Right lung (tissue), 2 donors: ENCODE measurements at regions not wholly inside any gene's neighbourhood (a gene's known extent, or its start where the extent isn't known, plus 50 kb on each side); places are given as distances from the start of the nearest gene placed in this dataset.
"Not testable (repeated sequence)": the region's sequence is repeated elsewhere in the genome, so short reads cannot be mapped to it uniquely, and the experiment has no call there.

ENCODE experiments used
- DNase-seq, 2 donors: peaks; one replicate each; pipeline ENCODE4 v3.0.0-alpha.2; 2013

- DNase-seq = no peak
Observed at GRCh38 chr12:97713270-97713669, 250.7 kb downstream of the RMST start.

DNA sequence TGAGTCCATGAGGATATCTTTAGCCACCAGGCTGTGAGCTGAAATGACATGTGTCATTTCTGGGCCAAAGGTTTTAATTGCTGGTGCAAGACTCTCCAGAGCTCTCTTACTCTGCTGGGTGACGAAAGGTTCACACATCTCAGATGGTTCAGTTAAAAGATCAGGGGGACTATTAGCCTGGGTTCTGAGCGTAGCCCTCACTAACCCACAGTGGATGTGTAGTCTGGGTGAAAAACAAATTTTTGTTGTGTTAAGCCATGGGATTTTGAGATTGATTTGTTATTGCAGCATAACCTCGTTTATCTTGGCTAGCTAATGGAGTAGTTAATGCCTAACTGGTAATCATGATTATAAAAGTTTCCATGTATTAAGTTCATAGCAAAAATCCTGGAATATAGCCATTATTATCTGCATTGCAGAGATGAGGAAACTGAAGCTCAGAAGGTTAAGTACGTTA is 251.5 kb downstream of the RMST start:
- DNase-seq = no peak

DNA sequence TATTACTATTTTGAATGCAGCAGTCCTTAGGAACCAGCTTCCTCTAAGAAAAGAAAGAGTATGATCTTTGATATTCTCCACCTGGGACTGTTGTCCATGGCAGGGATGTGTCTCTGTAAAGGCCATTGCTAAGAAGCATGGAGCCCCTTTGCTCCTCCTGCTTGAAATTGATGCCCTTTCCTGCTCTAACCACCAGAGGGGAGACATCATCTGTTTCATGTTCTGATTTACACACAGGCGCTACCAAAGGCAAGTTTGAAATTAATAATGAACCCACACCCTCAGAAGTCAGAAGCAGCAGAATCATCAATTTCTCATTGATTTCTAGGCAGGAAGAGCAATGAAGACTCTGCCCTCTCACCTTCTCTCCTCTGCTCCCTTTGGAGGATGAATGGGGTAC is 253.8 kb downstream of the RMST start:
- peak in 1 of 2 donors; percentile 6 for DNase-seq

GRCh38 chr12:97723801-97724200 is 261.2 kb downstream of the RMST start:
- not testable (repeated sequence) for DNase-seq

GRCh38 chr12:97745406-97746101 is 282.9 kb downstream of the RMST start:
- no peak for DNase-seq

- DNase-seq = no peak
Observed at GRCh38 chr12:97748298-97748697, 285.7 kb downstream of the RMST start.

DNA sequence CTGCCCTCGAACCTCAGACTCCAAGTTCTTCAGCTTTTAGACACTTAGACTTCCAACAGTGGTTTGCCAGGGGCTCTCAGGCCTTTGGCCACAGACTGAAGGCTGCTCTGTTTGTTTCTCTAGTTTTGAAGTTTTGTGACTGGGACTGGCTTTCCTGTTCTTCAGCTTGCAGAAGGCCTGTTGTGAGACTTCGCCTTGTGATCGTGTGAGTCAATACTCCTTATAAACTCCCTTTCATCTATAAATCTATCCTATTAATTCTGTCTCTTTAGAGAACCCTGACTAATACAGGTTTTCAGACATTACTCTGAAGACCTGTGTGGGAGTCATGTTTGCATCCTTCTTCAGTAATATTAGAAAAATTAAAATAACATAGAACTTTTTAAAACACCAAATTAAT is 289.1 kb downstream of the RMST start:
- DNase-seq = no peak

- no peak for DNase-seq
Observed at GRCh38 chr12:97752129-97752528, 289.5 kb downstream of the RMST start.

DNA sequence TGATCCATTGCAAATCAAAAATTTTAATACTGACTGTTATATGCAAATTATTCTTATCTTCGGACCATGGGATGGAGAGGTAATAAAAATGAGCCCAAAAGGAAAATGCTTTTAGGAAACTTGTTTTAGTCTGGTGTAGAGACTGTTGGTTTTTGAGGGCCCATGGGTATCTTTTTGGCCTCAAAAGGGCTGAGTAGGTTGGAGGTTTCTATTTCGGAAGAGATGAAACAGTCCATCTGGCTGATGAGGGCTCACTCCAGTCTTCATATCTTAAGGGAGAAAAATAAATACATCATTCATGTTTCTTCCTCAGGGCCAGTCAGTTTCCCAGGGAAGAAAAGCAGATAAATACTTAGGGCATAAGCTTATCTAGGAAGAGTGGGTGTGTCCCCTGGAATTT is 290.7 kb downstream of the RMST start:
- DNase-seq = no peak

GRCh38 chr12:97754306-97754705 is 291.7 kb downstream of the RMST start:
- DNase-seq = no peak

GRCh38 chr12:97756066-97756666 is 293.6 kb downstream of the RMST start:
- DNase-seq = no peak

GRCh38 chr12:97756741-97757140 is 294.1 kb downstream of the RMST start:
- DNase-seq = no peak

GRCh38 chr12:97757481-97758193 is 295.0 kb downstream of the RMST start:
- peak; percentile 53 to 61 for DNase-seq

DNA sequence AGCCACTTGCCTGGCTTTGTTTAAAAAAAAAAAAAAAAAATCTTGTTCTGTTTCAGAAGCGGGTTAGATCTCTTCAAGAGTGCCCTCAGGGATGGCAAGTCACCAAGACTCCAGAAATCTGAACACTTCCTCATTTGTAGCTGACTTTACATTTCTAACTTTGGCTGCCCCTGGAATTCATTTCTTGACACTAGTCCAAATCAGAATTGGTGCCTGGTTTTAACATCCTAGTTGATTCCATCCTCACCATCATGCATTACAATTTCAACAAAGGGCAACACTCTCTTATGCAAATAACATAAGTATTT is 295.5 kb downstream of the RMST start:
- no peak for DNase-seq

DNA sequence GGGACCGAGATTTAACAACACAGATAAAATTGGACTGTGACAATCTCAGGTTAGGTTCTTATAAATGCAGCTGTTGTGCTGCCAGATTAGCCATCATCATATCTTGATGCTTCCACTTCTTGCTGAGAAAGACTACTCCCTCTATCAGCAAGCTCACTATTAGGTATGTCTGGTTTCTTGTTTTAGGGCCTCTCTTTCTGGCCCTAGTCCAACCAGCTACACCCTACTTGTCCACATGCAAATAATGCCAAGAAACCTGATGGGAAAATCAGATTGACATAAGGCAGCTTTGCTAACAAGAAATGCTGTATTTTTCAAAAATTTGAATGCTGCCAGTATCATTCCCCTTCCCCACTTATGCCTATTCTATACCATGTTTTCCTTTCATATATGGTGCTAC is 296.0 kb downstream of the RMST start:
- DNase-seq = no peak

DNA sequence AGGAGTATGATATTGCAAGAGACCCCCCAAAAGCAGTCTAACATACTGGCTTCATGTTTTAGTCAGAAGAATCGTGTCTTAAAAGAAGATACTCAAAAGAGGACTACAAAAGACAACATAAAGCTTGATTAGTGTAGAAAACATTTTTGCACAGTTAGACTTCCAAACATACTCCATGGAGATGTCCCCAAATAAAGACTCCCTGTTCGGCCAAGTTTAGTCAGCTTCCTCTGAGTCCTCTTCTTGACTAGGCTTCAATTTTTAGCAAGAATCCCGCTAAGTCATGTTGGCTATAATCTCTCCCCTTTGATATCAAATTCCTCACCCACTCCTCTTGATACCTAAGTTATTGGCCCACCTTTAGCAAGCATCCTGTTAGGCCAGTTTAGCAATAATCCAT is 298.0 kb downstream of the RMST start:
- no peak for DNase-seq

DNA sequence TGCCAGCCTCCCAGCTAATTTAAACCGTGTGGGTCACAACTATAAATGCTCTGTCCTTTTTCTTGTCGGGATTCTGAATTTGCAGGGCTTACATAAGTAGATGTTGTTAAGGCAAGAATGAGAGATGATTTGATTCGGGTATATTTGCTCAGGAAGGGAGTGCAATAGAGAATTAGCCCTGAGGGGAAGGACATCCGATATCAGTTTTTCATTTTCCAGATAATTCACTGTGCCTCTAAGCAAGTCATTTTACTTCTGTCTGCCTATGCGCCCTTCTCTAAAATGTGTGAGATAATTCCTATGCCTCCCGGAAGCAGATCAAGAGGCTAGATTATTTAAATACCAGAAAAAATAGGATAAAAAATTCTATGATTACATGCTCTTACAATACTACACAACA is 300.5 kb downstream of the RMST start:
- DNase-seq = no peak

- DNase-seq = no peak
Observed at GRCh38 chr12:97764700-97765099, 302.1 kb downstream of the RMST start.

DNA sequence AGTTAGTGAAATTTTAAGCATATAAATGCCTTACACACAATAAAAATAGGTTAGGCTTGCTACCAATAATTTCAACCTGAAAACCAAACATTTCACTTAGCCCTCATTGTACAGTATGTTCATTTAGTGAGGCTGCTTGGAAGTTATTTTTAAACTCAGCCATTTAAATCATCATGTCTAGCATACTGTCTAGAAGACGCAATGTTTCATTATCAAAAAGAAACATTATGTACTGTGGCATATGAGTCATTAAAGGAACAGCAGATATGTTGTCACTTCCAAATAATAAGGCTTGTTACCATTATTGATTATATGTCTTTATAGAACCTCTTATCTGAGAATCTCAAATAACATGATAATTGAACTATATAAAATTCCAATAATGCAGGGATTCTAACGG is 304.7 kb downstream of the RMST start:
- no peak for DNase-seq

DNA sequence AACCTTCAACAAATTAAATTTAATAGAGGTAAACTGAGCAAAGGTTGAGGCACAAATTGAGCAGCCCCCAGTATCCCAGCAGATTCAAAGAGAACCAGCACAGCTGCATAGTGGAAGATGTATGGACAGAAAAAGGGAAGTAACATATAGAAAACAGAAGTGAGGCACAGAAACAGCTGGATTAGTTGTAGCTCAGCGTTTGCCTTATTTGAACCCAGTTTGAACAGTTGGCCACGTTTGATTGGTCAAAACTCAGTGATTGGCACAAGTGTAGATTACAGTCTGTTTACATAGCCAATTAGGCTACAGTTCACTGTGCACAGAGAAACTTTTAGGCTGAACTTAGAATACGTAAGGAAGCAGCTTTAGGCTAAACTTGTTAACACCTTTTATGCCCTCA is 315.5 kb downstream of the RMST start:
- DNase-seq = no peak

DNA sequence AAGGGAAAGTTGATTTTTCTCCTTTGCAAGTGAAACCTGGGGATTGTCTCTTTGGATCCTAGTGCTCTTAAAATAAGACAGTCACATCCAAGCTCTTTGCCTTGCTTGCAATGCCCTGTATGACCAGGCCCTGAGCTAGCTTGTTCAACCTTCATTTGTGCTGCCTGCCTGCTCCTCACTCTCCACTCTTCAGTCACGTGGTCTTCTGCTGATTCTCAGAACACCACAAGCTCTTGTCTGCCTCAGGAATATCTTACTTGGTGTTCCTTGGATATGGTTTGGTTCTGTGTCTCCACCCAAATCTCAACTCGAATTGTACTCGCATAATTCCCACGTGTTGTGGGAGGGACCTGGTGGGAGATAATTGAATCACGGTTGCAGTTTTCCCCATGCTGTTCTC is 318.7 kb downstream of the RMST start:
- DNase-seq = no peak

- no peak for DNase-seq
Observed at GRCh38 chr12:97784904-97785303, 322.3 kb downstream of the RMST start.

DNA sequence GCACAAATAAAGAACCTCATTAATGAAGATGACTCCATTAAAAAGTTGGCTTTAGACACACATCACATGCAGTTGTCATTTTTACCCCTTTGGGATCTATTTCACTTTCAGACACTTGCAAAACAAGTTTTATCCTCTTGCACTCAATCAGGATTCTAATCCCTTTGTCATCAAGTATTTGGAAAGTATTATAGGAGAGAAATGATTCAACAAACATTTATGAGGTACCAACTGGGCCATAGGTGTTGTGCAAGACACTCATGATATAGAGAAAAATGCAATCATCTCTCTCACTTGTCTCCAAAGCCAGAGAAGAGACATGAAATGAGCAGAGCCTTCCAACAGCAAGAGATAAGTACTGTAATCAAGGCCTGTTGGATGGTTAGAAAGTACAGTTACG is 327.7 kb downstream of the RMST start:
- peak; percentile 2 to 3 for DNase-seq
